K562 (cell line): ENCODE measurements at regions not wholly inside any gene's neighbourhood (a gene's known extent, or its start where the extent isn't known, plus 50 kb on each side); places are given as distances from the start of the nearest gene placed in this dataset.

Source experiments
- ATAC-seq: fragments of 200-7000 bp; cut with Tn5 transposase; 3 replicates; pipeline ENCODE4 v1.9.1; 2020; ENCODE audit warnings: moderate library complexity
- BruUV-seq: library from RNA; stranded (reverse); fragments of 400-500 nt; replicated peaks from 2 replicates; lab custom pipeline; 2021; lab: Mats Ljungman, UMichigan
- CTCF ChIA-PET: fragments of 300-600 bp; formaldehyde crosslinking; extraction: SDS; loops from one replicate; lab custom pipeline; 2021; ENCODE audit warnings: low intra/inter-chr PET ratio; lab: Yijun Ruan, JAX
- POLR2A ChIA-PET: fragments of 300-600, 350-650 bp; sonication (Branson Sonifier 250); formaldehyde crosslinking; extraction: SDS; loops from one replicate; lab custom pipeline; 2021; ENCODE audit warnings: antibody characterized with exemption, inconsistent platforms; lab: Yijun Ruan, JAX
- DNase-seq, 4 experiments: peaks; one replicate each; pipeline versions ENCODE4 v3.0.0 to v3.0.0-alpha.2; 2011 to 2018; ENCODE audit warnings: low spot score in 3 of 4, mixed read lengths in 3 of 4; ENCODE audit errors: extremely low read depth in 1 of 4
- FAIRE-seq: peaks from 2 replicates; lab custom pipeline; 2011; peaks lifted over from hg19 to GRCh38; lab: Jason Lieb, UNC
- H2AFZ ChIP-seq: 2 replicates; pipeline ENCODE4 v1.6.0; 2011; ENCODE audit warnings: low read depth, low read length, control low read depth, inconsistent platforms
- H3K27ac ChIP-seq: fragments of 200-600 bp; 3 replicates; pipeline ENCODE4 v1.8.0; 2011; ENCODE audit warnings: low read depth, mild to moderate bottlenecking, control low read depth, inconsistent platforms, low read length, moderate library complexity, mixed read lengths; ENCODE audit errors: extremely low read depth
- H3K27me3 ChIP-seq, 2 experiments: fragments of 300-600 bp in 1 of 2; 2 replicates in 1 of 2; 3 replicates in 1 of 2; pipeline versions ENCODE4 v1.6.0 to v1.8.0; 2011; ENCODE audit warnings: inconsistent platforms in 2 of 2, low read length in 2 of 2, mild to moderate bottlenecking in 1 of 2, mixed read lengths in 1 of 2, moderate library complexity in 1 of 2; ENCODE audit not compliant: control insufficient read depth in 2 of 2, insufficient read depth in 2 of 2
- H3K36me3 ChIP-seq: fragments of 300-600 bp; 3 replicates; pipeline ENCODE4 v1.8.0; 2011; ENCODE audit warnings: mild to moderate bottlenecking, low read length, inconsistent platforms; ENCODE audit not compliant: control insufficient read depth, insufficient read depth
- H3K4me1 ChIP-seq, 2 experiments: fragments of 200-600 bp in 1 of 2; replicated peaks in 1 of 2; 2 replicates in 1 of 2; 3 replicates in 1 of 2; pipeline versions ENCODE4 v1.5.1 to v1.8.0; 2011; ENCODE audit warnings: inconsistent platforms in 2 of 2, low read length in 2 of 2, mild to moderate bottlenecking in 1 of 2, mixed read lengths in 1 of 2, moderate library complexity in 1 of 2; ENCODE audit not compliant: control insufficient read depth in 2 of 2, insufficient read depth in 2 of 2
- H3K4me2 ChIP-seq: 2 replicates; pipeline ENCODE4 v1.6.1; 2011; ENCODE audit warnings: low read length, control low read depth, inconsistent platforms, mixed read lengths; ENCODE audit not compliant: insufficient read depth
- H3K4me3 ChIP-seq: fragments of 200-600 bp; sonication (generic), shearing (Covaris generic); 2 replicates; pipeline ENCODE4 v1.5.1; 2016; ENCODE audit warnings: control low read depth, inconsistent platforms
- H3K79me2 ChIP-seq: fragments of 200-600 bp; 3 replicates; pipeline ENCODE4 v1.8.0; 2011; ENCODE audit warnings: low read length, inconsistent platforms; ENCODE audit not compliant: control insufficient read depth, insufficient read depth
- H3K9ac ChIP-seq, 2 experiments: 2 replicates each; pipeline versions ENCODE4 v1.6.0 to v1.6.1; 2011; ENCODE audit warnings: low read depth in 2 of 2, low read length in 2 of 2, control low read depth in 1 of 2, inconsistent platforms in 1 of 2, mild to moderate bottlenecking in 1 of 2, mixed read lengths in 1 of 2; ENCODE audit not compliant: insufficient read depth in 1 of 2
- H3K9me1 ChIP-seq: one replicate; pipeline ENCODE4 v1.6.0; 2011; ENCODE audit warnings: inconsistent platforms, mild to moderate bottlenecking, low read length, moderate library complexity; ENCODE audit not compliant: control insufficient read depth, insufficient read depth
- H3K9me3 ChIP-seq: replicated peaks from 2 replicates; pipeline ENCODE4 v1.5.1; 2011; ENCODE audit warnings: low read depth, low read length, inconsistent platforms; ENCODE audit not compliant: control insufficient read depth, insufficient read depth
- H4K20me1 ChIP-seq: replicated peaks from 2 replicates; pipeline ENCODE4 v1.6.1; 2011; ENCODE audit warnings: low read length, inconsistent platforms, mixed read lengths; ENCODE audit not compliant: control insufficient read depth, insufficient read depth
- NFXL1 ChIP-seq: fragments of 450-650 bp; formaldehyde crosslinking; IDR thresholded peaks from 2 replicates; pipeline ENCODE4 v1.4.0; 2021; ENCODE audit warnings: mild to moderate bottlenecking
- ZNF507 ChIP-seq: conservative IDR thresholded peaks from 2 replicates; pipeline ENCODE4 v1.6.1; 2017; ENCODE audit warnings: missing genetic modification characterization, missing compliant biosample characterization
- WGBS: fragments of 100-300 bp; shearing (Covaris generic); methylation state at CpG from one replicate; pipeline ENCODE4 v1.1.6; 2016; ENCODE audit warnings: low coverage, mixed read lengths; ENCODE audit not compliant: insufficient coverage; ENCODE audit errors: missing lambda C conversion rate; 5-methylcytosine and 5-hydroxymethylcytosine counted together
- in situ Hi-C: fragments of 300-500 bp; cut with MboI; formaldehyde crosslinking; loops from 4 replicates; pipeline ENCODE4 v1.15.0; 2018; ENCODE audit warnings: inconsistent platforms, mixed read lengths
- intact Hi-C: fragments of 100-400 bp; cut with micrococcal nuclease; formaldehyde crosslinking; loops from 2 replicates; pipeline ENCODE4 v1.14.2; 2022
- TF ChIP-seq, protein P1 (sequence below): fragments of 450-650 bp; IDR thresholded peaks from 2 replicates; pipeline ENCODE4 v1.6.1; 2016; ENCODE audit warnings: borderline replicate concordance
- TF ChIP-seq, protein P2 (sequence below): fragments of 250-450 bp; sonication (Bioruptor Pico); IDR thresholded peaks from 2 replicates; pipeline ENCODE4 v1.5.0; 2021; ENCODE audit warnings: mild to moderate bottlenecking, borderline replicate concordance
- TF ChIP-seq, protein P3 (sequence below): IDR thresholded peaks from 2 replicates; pipeline ENCODE4 v1.6.1; 2011; ENCODE audit not compliant: insufficient read length; ENCODE audit errors: extremely low read depth
- TF ChIP-seq, protein P4 (sequence below), 2 experiments: fragments of 450-650 bp; IDR thresholded peaks; 2 replicates each; pipeline ENCODE4 v1.6.1; 2016; ENCODE audit warnings: mild to moderate bottlenecking in 2 of 2, borderline replicate concordance in 1 of 2, low read depth in 1 of 2, moderate library complexity in 1 of 2

DNA sequence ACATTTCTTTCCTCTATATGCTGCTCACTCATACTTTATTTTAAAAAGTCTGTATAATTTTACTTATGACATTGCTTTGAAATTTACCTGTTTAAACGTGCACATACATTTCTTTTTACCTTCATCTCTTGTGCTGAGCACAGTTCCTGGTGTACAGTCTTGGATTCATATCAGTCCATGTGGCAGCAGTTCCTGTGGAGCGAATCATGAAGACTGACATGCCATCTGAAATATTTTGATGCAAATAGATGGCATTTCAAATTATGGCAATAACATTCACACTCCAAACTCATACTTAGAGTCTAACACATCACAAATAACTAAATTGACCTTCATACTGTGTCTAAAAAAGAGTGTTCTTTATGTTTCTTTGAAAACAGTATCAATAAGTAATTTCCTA, 90.3 kb upstream of the CDH2 start (continued):
- TF ChIP-seq, protein P1, sequence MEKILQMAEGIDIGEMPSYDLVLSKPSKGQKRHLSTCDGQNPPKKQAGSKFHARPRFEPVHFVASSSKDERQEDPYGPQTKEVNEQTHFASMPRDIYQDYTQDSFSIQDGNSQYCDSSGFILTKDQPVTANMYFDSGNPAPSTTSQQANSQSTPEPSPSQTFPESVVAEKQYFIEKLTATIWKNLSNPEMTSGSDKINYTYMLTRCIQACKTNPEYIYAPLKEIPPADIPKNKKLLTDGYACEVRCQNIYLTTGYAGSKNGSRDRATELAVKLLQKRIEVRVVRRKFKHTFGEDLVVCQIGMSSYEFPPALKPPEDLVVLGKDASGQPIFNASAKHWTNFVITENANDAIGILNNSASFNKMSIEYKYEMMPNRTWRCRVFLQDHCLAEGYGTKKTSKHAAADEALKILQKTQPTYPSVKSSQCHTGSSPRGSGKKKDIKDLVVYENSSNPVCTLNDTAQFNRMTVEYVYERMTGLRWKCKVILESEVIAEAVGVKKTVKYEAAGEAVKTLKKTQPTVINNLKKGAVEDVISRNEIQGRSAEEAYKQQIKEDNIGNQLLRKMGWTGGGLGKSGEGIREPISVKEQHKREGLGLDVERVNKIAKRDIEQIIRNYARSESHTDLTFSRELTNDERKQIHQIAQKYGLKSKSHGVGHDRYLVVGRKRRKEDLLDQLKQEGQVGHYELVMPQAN: no peak
- TF ChIP-seq, protein P2, sequence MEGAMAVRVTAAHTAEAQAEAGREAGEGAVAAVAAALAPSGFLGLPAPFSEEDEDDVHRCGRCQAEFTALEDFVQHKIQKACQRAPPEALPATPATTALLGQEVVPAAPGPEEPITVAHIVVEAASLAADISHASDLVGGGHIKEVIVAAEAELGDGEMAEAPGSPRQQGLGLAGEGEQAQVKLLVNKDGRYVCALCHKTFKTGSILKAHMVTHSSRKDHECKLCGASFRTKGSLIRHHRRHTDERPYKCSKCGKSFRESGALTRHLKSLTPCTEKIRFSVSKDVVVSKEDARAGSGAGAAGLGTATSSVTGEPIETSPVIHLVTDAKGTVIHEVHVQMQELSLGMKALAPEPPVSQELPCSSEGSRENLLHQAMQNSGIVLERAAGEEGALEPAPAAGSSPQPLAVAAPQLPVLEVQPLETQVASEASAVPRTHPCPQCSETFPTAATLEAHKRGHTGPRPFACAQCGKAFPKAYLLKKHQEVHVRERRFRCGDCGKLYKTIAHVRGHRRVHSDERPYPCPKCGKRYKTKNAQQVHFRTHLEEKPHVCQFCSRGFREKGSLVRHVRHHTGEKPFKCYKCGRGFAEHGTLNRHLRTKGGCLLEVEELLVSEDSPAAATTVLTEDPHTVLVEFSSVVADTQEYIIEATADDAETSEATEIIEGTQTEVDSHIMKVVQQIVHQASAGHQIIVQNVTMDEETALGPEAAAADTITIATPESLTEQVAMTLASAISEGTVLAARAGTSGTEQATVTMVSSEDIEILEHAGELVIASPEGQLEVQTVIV (CRISPR knock-in tag): no peak
- TF ChIP-seq, protein P3, sequence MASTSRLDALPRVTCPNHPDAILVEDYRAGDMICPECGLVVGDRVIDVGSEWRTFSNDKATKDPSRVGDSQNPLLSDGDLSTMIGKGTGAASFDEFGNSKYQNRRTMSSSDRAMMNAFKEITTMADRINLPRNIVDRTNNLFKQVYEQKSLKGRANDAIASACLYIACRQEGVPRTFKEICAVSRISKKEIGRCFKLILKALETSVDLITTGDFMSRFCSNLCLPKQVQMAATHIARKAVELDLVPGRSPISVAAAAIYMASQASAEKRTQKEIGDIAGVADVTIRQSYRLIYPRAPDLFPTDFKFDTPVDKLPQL: no peak

DNA sequence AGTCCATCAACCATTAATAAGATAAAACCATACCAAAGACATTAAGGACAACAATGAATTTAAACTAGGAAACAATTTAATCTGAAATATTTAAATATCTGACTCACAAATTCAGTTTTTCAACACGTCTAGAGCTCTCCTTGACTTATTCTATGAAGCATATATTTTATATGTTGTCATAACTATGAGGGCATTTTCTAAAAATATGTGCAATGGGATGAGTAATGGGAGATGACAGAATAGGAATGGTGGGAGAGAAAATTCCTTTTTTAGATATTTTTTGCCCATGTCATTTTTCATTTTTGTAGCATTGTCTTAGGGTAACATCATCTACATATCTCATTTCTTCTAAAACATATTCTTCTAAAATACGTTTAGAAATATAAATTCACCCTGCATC, 79.2 kb upstream of the CDH2 start:
- Histone ChIP-seq H3K36me3 (no peaks in the 10 kb centered on the region), H3K27ac (no peak overlapping the region), H3K9me3 (no peaks in the 10 kb centered on the region), H2AFZ (no peak overlapping the region), H3K27me3 (no peaks in the 10 kb centered on the region), H3K9ac (no peak overlapping the region), H3K79me2 (no peaks in the 10 kb centered on the region), H3K9me1 (no peaks in the 10 kb centered on the region), H3K4me2 (no peak overlapping the region), H4K20me1 (no peaks in the 10 kb centered on the region), H3K4me3 (no peak overlapping the region), H3K4me1 (no peaks in the 10 kb centered on the region)
- DNase-seq (no peak), ATAC-seq (no peak), FAIRE-seq (no peak)
- WGBS: 0% methylated on average over 2 of the region's 2 CpGs
- intact Hi-C loops (no loop called here), in situ Hi-C loops (no loop called here)
- BruUV-seq: no TSS peak
- ChIA-PET POLR2A (no interaction called here), CTCF (no interaction called here)
- TF ChIP-seq ZNF507 (tag) (no peak), NFXL1 (CRISPR knock-in tag) (no peak)
- TF ChIP-seq, protein P4, sequence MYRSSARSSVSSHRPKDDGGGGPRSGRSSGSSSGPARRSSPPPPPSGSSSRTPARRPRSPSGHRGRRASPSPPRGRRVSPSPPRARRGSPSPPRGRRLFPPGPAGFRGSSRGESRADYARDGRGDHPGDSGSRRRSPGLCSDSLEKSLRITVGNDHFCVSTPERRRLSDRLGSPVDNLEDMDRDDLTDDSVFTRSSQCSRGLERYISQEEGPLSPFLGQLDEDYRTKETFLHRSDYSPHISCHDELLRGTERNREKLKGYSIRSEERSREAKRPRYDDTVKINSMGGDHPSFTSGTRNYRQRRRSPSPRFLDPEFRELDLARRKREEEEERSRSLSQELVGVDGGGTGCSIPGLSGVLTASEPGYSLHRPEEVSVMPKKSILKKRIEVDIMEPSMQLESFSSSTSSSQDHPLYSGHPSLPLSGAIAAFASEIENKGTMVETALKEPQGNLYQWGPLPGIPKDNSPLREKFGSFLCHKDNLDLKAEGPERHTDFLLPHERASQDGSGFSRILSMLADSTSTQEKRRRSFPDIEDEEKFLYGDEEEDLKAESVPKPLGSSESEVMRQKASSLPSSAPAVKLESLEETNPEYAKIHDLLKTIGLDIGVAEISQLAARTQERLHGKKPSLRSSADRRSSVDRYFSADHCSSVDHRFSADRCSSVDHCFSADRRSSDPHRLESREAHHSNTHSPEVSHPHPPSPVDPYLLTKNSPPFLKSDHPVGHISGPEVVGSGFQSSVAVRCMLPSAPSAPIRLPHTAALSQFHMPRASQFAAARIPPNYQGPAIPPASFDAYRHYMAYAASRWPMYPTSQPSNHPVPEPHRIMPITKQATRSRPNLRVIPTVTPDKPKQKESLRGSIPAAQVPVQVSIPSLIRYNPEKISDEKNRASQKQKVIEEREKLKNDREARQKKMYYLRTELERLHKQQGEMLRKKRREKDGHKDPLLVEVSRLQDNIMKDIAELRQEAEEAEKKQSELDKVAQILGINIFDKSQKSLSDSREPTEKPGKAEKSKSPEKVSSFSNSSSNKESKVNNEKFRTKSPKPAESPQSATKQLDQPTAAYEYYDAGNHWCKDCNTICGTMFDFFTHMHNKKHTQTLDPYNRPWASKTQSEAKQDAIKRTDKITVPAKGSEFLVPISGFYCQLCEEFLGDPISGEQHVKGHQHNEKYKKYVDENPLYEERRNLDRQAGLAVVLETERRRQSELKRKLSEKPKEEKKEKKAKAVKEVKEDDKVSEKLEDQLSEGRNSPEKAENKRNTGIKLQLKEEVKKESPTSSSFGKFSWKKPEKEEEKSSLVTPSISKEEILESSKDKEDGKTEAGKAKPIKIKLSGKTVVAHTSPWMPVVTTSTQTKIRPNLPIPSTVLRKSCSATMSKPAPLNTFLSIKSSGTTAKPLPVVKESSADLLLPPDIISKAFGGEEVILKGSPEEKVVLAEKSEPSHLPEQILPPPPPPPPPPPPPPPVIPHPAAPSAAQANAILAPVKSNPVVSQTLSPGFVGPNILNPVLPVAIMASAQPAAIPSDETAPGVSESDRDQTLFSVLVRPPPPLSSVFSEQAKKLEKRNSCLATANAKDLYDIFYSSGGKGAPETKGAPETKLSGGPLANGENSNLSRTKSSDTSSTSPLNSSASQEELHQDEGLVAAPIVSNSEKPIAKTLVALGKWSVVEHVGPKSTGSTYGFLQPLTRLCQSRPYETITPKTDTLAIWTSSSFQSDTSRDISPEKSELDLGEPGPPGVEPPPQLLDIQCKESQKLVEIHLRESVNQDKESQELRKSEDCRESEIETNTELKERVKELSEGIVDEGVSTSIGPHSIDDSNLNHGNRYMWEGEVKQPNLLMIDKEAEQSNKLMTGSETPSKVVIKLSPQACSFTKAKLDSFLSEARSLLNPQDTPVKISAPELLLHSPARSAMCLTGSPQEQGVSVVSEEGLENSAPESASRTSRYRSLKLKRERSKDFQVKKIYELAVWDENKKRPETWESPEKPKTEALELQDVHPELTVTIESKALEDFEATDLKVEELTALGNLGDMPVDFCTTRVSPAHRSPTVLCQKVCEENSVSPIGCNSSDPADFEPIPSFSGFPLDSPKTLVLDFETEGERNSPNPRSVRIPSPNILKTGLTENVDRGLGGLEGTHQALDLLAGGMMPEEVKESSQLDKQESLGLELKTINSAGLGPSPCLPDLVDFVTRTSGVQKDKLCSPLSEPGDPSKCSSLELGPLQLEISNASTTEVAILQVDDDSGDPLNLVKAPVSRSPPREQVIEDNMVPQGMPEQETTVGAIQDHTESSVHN (IDR thresholded peaks at IDR 0.05; ENCODE audit: borderline replicate concordance in 1 of 2, low read depth in 1 of 2): no peak
